HAP-1 (cell line): ENCODE measurements at regions not wholly inside any gene's neighbourhood (a gene's known extent, or its start where the extent isn't known, plus 50 kb on each side); places are given as distances from the start of the nearest gene placed in this dataset.

Experiments used
- DNase-seq, 2 experiments: peaks; one replicate each; pipeline ENCODE4 v3.0.0-alpha.2; 2016 to 2020; ENCODE audit warnings: low spot score in 2 of 2
- H3K27me3 ChIP-seq: fragments of 250-450 bp; sonication (Bioruptor Pico); 2 replicates; pipeline ENCODE4 v1.5.1; 2020; ENCODE audit warnings: low read depth, mild to moderate bottlenecking, moderate library complexity
- H3K36me3 ChIP-seq: fragments of 250-450 bp; sonication (Bioruptor Pico); replicated peaks from 2 replicates; pipeline ENCODE4 v1.5.1; 2020; ENCODE audit warnings: mild to moderate bottlenecking
- H3K4me1 ChIP-seq: fragments of 250-450 bp; sonication (Bioruptor Pico); 2 replicates; pipeline ENCODE4 v1.5.1; 2020; ENCODE audit warnings: mild to moderate bottlenecking
- H3K4me3 ChIP-seq: fragments of 250-450 bp; sonication (Bioruptor Pico); 2 replicates; pipeline ENCODE4 v1.5.1; 2020; ENCODE audit warnings: mild to moderate bottlenecking, moderate library complexity
- H3K9me3 ChIP-seq: fragments of 250-450 bp; sonication (Bioruptor Pico); 2 replicates; pipeline ENCODE4 v1.5.1; 2020; ENCODE audit warnings: mild to moderate bottlenecking, moderate library complexity
- in situ Hi-C: fragments of 300-500 bp; cut with MboI; formaldehyde crosslinking; loops from 3 replicates; pipeline ENCODE4 v1.14.3; 2020; ENCODE audit warnings: low sequenced_read_pairs, inconsistent platforms, mixed read lengths

DNA sequence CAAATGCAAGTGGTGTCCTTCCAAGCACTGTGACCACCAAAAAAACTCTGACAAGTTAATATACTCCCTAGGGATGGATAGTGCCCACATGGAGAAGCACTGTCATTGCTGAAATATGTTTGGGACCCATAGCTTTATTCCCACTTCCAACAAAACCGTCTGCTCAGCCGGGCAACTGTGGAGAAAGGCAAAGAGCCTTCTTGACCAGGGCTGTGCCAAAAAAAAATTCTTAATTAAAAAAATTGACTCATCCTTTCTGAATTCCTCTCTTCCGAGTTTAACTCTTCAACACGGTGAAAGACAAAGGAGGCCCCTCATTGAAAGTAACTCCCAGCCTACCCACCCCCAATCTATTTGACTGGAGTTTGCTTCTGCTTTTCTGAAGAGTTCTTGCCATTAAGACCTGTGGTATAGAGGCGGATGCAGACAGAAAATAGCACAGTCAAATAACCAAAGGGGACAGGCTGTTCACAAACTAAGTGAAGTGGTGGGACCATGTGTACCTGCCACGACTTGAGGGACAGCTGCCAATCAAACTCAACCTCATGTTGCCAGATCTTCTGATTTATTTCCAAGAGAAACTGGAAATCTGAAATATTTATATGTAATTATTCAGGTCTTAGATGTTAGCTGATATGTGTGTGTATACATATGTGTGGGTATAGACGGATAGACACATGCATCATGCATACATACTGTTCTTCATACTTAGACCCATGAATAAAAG is 135.4 kb upstream of the PFN2 start:
- H3K4me3 ChIP-seq, result no peak overlapping the region
- no peaks in the 10 kb centered on the region for H3K9me3 ChIP-seq
- H3K4me1 ChIP-seq, result no peaks in the 10 kb centered on the region
- H3K27me3 ChIP-seq, result no peaks in the 10 kb centered on the region
- no peak for DNase-seq
- no peaks in the 10 kb centered on the region for H3K36me3 ChIP-seq
- in situ Hi-C loops, result no loop called here

- Histone ChIP-seq H3K9me3 (no peaks in the 10 kb centered on the region), H3K4me3 (no peak overlapping the region), H3K27me3 (no peaks in the 10 kb centered on the region), H3K36me3 (no peaks in the 10 kb centered on the region), H3K4me1 (no peaks in the 10 kb centered on the region)
- DNase-seq, result no peak
- in situ Hi-C loops, result no loop called here
Measured at GRCh38 chr3:150105025-150105424, 134.3 kb upstream of the PFN2 start.

GRCh38 chr3:150104564-150104963 is 133.9 kb upstream of the PFN2 start:
- no peaks in the 10 kb centered on the region for H3K9me3 ChIP-seq
- in situ Hi-C loops, result no loop called here
- no peaks in the 10 kb centered on the region for H3K4me1 ChIP-seq
- H3K36me3 ChIP-seq, result no peaks in the 10 kb centered on the region
- DNase-seq, result no peak
- H3K4me3 ChIP-seq, result no peak overlapping the region
- H3K27me3 ChIP-seq, result no peaks in the 10 kb centered on the region

- no peaks in the 10 kb centered on the region for H3K9me3 ChIP-seq
- in situ Hi-C loops, result no loop called here
- H3K27me3 ChIP-seq, result no peaks in the 10 kb centered on the region
- H3K4me1 ChIP-seq, result no peaks in the 10 kb centered on the region
- no peak for DNase-seq
- no peak overlapping the region for H3K4me3 ChIP-seq
- no peaks in the 10 kb centered on the region for H3K36me3 ChIP-seq
Measured at GRCh38 chr3:150101016-150101415, 130.3 kb upstream of the PFN2 start.

DNA sequence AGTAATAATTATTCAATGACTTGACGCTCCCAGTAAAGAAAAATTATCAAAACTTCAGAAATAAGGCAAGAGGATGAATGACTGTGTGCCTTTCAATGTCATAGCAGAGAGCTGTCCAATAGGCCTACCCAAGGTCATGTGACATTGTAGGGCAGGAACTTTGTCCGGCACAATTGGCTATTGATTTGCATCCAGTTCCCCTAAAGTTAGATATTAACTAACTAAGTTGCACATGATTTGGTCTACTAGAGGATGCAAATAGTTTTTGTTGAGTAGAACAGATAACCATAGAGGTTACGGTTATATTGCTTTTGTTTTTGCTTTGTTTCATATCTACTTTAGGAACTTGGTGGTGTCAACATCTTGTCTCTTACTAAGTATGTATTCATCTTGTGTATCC is 127.9 kb upstream of the PFN2 start:
- DNase-seq, result no peak
- H3K9me3 ChIP-seq, result no peaks in the 10 kb centered on the region
- in situ Hi-C loops, result no loop called here
- no peaks in the 10 kb centered on the region for H3K27me3 ChIP-seq
- no peaks in the 10 kb centered on the region for H3K4me1 ChIP-seq
- no peaks in the 10 kb centered on the region for H3K36me3 ChIP-seq
- no peak overlapping the region for H3K4me3 ChIP-seq

GRCh38 chr3:150097588-150097890 is 126.8 kb upstream of the PFN2 start:
- H3K36me3 ChIP-seq, result no peaks in the 10 kb centered on the region
- H3K27me3 ChIP-seq, result no peaks in the 10 kb centered on the region
- in situ Hi-C loops, result no loop called here
- no peaks in the 10 kb centered on the region for H3K9me3 ChIP-seq
- H3K4me3 ChIP-seq, result no peak overlapping the region
- DNase-seq, result no peak
- H3K4me1 ChIP-seq, result no peaks in the 10 kb centered on the region

DNA sequence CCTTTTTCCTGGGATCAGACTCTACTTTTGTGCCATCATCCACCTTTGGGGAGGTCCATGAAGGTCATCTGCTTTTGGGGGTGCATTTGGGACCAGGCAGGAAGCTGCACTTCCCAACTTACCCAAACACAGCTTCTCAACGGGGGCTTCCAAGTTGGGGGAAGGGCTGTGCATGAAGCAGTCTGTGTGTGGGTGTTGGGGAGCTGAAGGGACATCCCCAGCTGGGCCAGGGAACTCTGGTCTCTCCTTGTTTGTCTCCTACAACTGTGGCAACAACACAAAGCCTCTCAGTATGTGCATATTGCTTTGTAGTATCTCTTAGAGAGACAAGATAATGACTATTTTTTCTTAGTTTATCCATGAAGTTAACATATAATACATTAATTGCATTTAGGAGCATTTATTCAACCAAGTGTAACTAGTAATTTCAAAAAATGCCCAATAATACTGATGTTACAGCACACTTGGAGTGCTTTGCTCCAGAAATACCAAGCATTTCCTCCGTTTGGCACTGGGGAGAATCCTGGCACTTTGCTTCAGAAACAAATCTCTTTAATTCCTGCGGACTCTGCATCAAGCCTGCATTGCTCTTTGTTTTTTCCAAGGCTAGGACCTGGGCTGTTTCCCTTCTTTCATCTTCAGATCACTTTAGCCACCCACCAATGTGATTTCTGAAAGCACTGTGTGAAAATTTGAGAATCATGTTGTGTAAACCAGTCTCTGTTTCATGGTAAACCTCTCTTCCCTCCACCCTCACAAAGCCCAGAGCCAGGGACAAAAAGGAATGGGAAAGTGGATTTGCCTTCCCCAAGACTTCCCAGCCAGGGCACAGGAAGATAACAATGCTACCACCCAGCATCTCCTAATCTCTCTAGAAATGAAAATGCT is 126.2 kb upstream of the PFN2 start:
- H3K4me1 ChIP-seq, result no peaks in the 10 kb centered on the region
- DNase-seq, result no peak
- in situ Hi-C loops, result no loop called here
- no peaks in the 10 kb centered on the region for H3K9me3 ChIP-seq
- no peaks in the 10 kb centered on the region for H3K36me3 ChIP-seq
- H3K27me3 ChIP-seq, result no peaks in the 10 kb centered on the region
- H3K4me3 ChIP-seq, result no peak overlapping the region

- Histone ChIP-seq H3K4me3 (no peak overlapping the region), H3K27me3 (no peaks in the 10 kb centered on the region; the same call in 1 of the 2 replicates), H3K9me3 (no peaks in the 10 kb centered on the region), H3K36me3 (no peaks in the 10 kb centered on the region), H3K4me1 (no peaks in the 10 kb centered on the region)
- in situ Hi-C loops, result no loop called here
- no peak for DNase-seq
Measured at GRCh38 chr3:150094150-150094933, 123.6 kb upstream of the PFN2 start.

DNA sequence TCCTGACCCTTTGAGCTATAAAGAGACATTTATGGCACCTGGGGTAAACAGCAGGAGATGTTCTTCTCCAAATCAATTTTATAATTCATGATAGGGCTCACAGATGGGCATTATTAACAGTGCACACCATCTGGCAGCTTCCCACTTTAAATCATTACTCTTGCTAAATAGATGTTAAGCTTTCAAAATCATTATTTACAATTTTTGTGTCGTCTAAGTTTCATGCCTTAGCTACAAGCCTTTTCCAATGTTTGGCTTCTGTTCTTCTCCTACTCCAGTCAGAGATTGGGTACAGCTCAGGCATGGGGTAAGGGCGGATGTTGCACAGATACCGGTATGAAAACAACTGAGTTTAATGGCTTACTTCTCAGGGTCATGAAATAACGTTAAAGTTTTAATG is 120.9 kb upstream of the PFN2 start:
- no peak overlapping the region for H3K4me3 ChIP-seq
- H3K4me1 ChIP-seq, result no peaks in the 10 kb centered on the region
- no peak for DNase-seq
- in situ Hi-C loops, result no loop called here
- no peaks in the 10 kb centered on the region; the same call in 1 of the 2 replicates for H3K27me3 ChIP-seq
- no peaks in the 10 kb centered on the region for H3K36me3 ChIP-seq
- H3K9me3 ChIP-seq, result no peaks in the 10 kb centered on the region

DNA sequence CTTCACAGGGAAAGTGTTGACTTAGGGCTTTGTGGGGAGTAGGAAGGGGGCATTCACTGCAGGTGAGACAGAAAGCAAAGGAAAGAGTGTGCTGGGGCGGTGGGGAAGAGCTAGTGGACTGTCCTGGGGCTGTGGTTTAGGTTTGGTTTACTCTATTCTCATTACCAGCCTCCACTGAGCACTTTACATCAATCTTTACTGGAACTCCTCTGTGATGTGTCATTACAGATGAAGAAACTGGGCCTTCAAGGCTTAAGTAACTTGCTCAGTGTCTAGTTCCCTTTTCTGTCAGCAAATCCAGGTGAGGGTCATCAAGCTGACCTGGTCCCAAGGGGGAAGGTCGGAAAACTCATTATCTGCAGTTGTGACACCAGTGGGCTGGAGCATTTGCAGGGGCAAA is 120.2 kb upstream of the PFN2 start:
- no peak for DNase-seq
- Histone ChIP-seq H3K27me3 (no peaks in the 10 kb centered on the region; the same call in 1 of the 2 replicates), H3K4me3 (no peak overlapping the region), H3K36me3 (no peaks in the 10 kb centered on the region), H3K9me3 (no peaks in the 10 kb centered on the region), H3K4me1 (no peaks in the 10 kb centered on the region)
- in situ Hi-C loops, result no loop called here

GRCh38 chr3:150090006-150090405 is 119.3 kb upstream of the PFN2 start:
- Histone ChIP-seq H3K4me3 (no peak overlapping the region), H3K9me3 (no peaks in the 10 kb centered on the region), H3K36me3 (no peaks in the 10 kb centered on the region), H3K4me1 (no peaks in the 10 kb centered on the region), H3K27me3 (no peaks in the 10 kb centered on the region; the same call in 1 of the 2 replicates)
- DNase-seq, result no peak
- in situ Hi-C loops, result no loop called here

- Histone ChIP-seq H3K27me3 (no peaks in the 10 kb centered on the region), H3K36me3 (no peaks in the 10 kb centered on the region), H3K4me3 (no peak overlapping the region), H3K9me3 (no peaks in the 10 kb centered on the region), H3K4me1 (no peaks in the 10 kb centered on the region)
- in situ Hi-C loops, result no loop called here
- DNase-seq, result no peak
Measured at GRCh38 chr3:150084128-150084527, 113.4 kb upstream of the PFN2 start.

DNA sequence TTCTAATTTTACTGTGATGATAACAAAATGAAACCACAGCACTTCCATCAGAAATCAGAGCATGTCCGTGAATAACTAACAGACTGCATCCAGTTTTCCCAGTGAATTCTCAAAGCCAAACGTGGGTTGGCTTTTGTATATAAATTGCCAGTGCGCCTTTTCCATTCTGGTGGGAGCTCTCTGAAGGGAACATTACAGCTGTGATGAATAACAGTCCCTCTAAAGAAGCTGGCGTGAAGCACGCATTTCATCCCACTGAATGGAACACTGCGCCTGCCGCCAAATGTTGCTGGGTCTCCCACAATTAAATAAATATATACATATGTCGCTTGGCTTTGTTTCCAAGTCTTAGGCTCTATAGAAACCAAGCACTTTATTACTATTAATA is 113.0 kb upstream of the PFN2 start:
- no peaks in the 10 kb centered on the region for H3K4me1 ChIP-seq
- no peaks in the 10 kb centered on the region for H3K27me3 ChIP-seq
- no peaks in the 10 kb centered on the region for H3K36me3 ChIP-seq
- H3K9me3 ChIP-seq, result no peaks in the 10 kb centered on the region
- H3K4me3 ChIP-seq, result no peak overlapping the region
- DNase-seq, result no peak
- in situ Hi-C loops, result no loop called here
